ENCODE measurements at regions not wholly inside any gene's neighbourhood (a gene's known extent, or its start where the extent isn't known, plus 50 kb on each side); places are given as distances from the start of the nearest gene placed in this dataset.

DNA sequence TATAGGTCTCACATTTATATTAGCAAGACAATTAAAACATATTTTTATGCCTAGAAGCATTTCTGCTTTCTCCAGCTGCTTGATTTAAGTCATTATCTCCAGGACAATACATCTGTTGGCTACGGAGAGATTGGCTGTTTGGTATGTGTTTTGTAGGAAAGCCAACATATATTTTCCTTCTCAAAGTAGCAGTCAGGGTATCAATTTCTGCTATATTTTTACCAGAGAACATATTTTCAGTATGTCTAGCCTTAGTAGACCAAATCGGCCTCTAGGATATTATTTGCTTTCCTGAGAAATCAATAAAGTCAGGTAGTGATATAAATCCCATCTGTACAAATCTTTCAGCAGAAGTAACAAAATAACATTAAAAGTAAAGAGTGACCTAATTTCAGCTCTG is 150.0 kb upstream of the COL3A1 start:
- DNase-seq (ENCODE audit: low spot score), result no peak
- intact Hi-C loops (cut with DNase I), result no loop called here

- no peak for DNase-seq (ENCODE audit: low spot score)
- intact Hi-C loops (cut with DNase I), result no loop called here
Observed at GRCh38 chr2:188833331-188833730, 140.8 kb upstream of the COL3A1 start.

- DNase-seq (ENCODE audit: low spot score), result no peak
- intact Hi-C loops (cut with DNase I), result no loop called here
Observed at GRCh38 chr2:188833799-188834198, 140.4 kb upstream of the COL3A1 start.

- no peak for DNase-seq (ENCODE audit: low spot score)
- intact Hi-C loops (cut with DNase I), result no loop called here
Observed at GRCh38 chr2:188835006-188835405, 139.2 kb upstream of the COL3A1 start.

DNA sequence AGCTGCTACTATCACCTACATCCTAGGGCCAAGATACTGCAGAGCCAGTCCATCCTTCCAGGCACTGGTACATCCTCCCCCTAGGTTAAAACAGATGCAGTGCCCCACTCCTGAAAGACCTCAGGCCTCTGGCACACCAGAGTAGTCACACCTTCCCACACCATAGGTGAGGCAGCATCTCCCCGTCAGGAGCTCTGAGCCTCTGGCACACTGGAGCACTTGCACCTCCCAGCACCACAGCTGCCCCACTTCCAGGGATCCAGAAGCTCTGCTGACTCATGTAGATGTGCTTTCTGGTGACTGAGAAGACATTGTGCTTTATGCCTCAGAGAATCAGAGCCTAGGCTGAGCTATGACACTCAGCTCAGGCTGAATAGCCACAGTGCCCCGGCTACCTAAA is 138.4 kb upstream of the COL3A1 start:
- intact Hi-C loops (cut with DNase I), result no loop called here
- no peak for DNase-seq (ENCODE audit: low spot score)

GRCh38 chr2:188845692-188846091 is 128.5 kb upstream of the COL3A1 start:
- DNase-seq (ENCODE audit: low spot score), result no peak
- intact Hi-C loops (cut with DNase I), result no loop called here

- intact Hi-C loops (cut with DNase I), result no loop called here
- no peak for DNase-seq (ENCODE audit: low spot score)
Observed at GRCh38 chr2:188848887-188849435, 125.2 kb upstream of the COL3A1 start.

DNA sequence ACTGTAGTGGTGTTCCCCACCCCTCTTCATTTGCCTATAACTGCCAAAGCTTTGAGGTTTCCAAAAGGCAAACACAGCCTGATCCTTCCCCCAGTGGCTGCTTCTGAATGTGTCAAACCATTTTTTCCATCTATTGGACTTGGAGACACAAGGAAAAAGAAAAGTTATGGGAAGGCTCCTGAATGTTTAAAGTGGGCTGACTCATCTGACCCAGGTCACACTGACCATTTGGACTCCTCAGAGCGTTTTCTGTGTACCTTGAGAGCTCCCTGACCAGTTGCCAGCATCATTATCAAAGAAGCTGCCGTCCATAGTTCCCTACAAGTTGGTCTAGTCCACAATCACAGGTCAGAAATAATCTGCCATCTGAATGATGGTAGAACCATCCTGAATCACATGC is 123.4 kb upstream of the COL3A1 start:
- DNase-seq (ENCODE audit: low spot score), result no peak
- intact Hi-C loops (cut with DNase I), result no loop called here

DNA sequence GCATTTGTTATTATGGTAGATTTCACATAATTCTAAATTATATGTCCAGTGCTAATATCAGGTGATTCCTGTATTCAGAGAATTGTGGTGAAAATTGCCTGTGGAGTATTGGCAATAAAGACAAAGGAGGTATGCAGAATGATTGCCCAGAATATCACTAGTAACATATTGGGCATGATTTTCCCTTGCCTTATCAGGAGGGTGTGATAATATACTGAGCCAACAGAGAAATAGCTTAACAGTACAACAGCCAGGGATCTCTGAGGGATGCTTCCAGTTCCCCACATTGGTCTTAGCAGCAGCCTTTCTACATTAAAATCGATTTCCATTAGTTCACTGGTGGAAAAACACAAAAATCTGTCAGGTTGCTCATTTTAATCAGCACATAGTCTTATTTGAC is 122.9 kb upstream of the COL3A1 start:
- DNase-seq (ENCODE audit: low spot score), result no peak

GRCh38 chr2:188851826-188852225 is 122.3 kb upstream of the COL3A1 start:
- intact Hi-C loops (cut with DNase I), result no loop called here
- no peak for DNase-seq (ENCODE audit: low spot score)

More for the DNA sequence above, 122.9 kb upstream of the COL3A1 start:
- intact Hi-C loops (cut with DNase I), result no loop called here

GRCh38 chr2:188852772-188853171 is 121.4 kb upstream of the COL3A1 start:
- no peak for DNase-seq (ENCODE audit: low spot score)
- intact Hi-C loops (cut with DNase I), result no loop called here

- intact Hi-C loops (cut with DNase I), result no loop called here
- no peak for DNase-seq (ENCODE audit: low spot score)
Observed at GRCh38 chr2:188853307-188853706, 120.9 kb upstream of the COL3A1 start.

GRCh38 chr2:188865681-188866080 is 108.5 kb upstream of the COL3A1 start:
- intact Hi-C loops (cut with DNase I), result no loop called here
- DNase-seq (ENCODE audit: low spot score), result no peak

- no peak for DNase-seq (ENCODE audit: low spot score)
Observed at GRCh38 chr2:188869550-188869949, 104.6 kb upstream of the COL3A1 start.

DNA sequence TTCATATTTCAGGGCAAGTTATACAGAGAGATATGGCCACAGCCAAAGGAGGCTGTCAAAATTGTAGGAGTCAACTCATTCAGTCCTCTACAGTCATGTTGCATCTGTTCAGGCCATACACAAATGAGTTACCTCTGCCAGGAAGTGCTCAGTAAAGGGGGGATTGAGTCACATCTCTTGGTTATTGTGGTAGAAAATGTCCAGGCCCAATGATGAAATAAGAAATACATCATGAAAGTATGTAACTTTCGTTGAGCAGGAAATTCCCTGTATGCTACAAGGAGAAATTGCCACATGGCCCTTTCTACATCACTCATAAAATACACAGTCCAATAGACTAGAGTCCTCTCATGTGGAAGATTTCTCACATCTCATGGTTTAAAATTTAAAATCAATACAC is 103.9 kb upstream of the COL3A1 start:
- DNase-seq (ENCODE audit: low spot score), result no peak
- intact Hi-C loops (cut with DNase I), result no loop called here

More at GRCh38 chr2:188869550-188869949, 104.6 kb upstream of the COL3A1 start:
- intact Hi-C loops (cut with DNase I), result no loop called here

DNA sequence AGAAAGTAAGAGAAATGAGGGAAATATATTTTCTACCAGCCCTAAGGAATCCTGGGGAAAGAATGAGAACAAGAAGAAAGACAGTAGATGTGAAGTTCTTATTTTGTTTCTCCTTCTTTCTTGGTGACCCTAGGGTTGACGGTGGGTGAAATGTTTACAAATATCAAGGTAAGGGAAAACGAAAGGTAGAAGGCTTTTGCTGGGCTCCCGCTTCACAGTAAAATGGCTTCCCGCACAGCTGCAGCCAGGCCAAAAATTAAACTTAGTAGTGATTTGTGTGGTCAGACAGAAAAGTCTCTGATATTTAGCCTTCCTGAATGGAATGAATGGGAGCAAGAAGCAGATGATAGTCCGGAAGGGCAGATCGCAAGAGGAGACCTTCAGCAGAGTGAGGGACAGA is 99.1 kb upstream of the COL3A1 start:
- intact Hi-C loops (cut with DNase I), result no loop called here

GRCh38 chr2:188878716-188879115 is 95.5 kb upstream of the COL3A1 start:
- no peak for DNase-seq (ENCODE audit: low spot score)
- intact Hi-C loops (cut with DNase I), result no loop called here

More for the DNA sequence above, 99.1 kb upstream of the COL3A1 start:
- DNase-seq (ENCODE audit: low spot score), result no peak

- DNase-seq (ENCODE audit: low spot score), result no peak
- intact Hi-C loops (cut with DNase I), result no loop called here
Observed at GRCh38 chr2:188880740-188881139, 93.4 kb upstream of the COL3A1 start.

DNA sequence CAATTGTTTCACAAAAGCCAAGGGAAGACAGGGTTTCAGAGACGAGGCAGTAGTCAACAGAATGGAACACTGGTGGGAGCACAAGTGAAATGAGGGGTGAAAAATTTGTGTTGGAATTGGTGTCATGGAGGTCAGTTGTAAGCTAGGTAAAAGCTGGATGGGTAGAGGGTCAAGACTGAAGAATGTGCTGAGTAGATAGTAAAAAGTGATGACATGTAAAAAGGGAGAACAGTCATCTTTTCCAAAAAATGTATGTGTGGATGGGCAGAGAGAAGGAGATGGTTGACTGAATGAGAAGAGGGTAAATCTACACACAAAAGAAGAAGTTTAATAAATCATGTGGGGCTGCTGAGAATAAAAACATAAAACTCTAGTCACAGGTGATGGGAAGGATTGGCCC is 92.7 kb upstream of the COL3A1 start:
- intact Hi-C loops (cut with DNase I), result no loop called here
- no peak for DNase-seq (ENCODE audit: low spot score)

DNA sequence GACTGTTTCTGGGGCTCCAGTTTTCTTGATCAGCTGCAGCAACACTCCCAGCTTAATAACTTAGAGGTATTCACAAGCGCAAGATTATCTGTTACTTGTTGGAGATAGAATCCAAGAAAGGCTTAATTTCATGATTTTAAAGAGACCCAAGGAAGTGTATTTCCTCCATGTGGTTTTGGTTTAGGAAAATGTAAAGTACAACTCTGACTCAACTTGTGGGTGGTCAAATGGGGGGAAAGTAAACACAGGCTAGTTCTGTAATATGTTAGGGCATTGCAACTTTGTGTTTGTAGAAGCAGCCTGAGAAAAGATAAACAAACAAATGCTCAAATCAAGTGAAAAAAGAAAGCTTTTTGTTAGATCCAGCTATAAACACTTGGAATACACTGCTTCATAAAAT is 90.1 kb upstream of the COL3A1 start:
- no peak for DNase-seq (ENCODE audit: low spot score)
- intact Hi-C loops (cut with DNase I), result no loop called here

DNA sequence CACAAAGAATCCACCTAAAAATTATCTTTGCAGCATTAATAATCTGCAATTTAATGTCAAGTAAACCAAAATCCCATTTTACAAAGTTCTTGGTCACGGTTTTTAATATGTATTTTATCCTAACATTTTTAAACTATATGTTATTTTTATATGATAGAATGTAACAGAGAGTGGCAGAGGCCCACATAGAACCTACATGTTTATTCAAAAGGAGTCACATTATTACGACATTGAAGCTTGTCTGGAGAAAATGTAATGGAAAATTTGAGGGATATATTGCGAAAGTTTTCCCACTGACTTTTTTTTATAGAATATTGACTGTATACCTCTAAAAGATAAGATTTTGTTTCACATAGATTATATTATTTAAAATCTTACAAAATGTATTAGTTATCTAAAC is 89.7 kb upstream of the COL3A1 start:
- intact Hi-C loops (cut with DNase I), result no loop called here
- no peak for DNase-seq (ENCODE audit: low spot score)

GRCh38 chr2:188889187-188889586 is 85.0 kb upstream of the COL3A1 start:
- intact Hi-C loops (cut with DNase I), result no loop called here

More at GRCh38 chr2:188889187-188889586, 85.0 kb upstream of the COL3A1 start:
- DNase-seq (ENCODE audit: low spot score), result no peak
